ENCODE measurements at regions not wholly inside any gene's neighbourhood (a gene's known extent, or its start where the extent isn't known, plus 50 kb on each side); places are given as distances from the start of the nearest gene placed in this dataset.

DNA sequence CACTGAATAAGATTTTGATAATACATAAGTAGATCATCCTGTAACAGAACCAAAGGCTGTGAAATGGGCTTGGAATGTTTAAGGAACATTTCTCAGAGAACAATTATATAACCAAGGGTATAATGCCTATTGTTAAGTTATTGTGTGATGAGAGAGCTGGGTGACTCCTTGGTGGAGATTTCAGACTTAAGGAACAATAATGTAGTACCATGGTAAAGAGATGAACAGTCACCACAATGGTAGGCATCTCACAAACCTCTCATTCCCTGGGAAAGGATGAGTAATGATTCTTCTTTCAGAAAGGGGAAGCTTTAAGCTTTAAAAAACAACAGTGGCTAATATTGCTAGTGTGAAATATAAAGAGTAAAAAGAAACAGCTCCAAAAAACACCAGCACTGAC, 147.4 kb downstream of the TRIM36 start:
- TF ChIP-seq, protein P1, sequence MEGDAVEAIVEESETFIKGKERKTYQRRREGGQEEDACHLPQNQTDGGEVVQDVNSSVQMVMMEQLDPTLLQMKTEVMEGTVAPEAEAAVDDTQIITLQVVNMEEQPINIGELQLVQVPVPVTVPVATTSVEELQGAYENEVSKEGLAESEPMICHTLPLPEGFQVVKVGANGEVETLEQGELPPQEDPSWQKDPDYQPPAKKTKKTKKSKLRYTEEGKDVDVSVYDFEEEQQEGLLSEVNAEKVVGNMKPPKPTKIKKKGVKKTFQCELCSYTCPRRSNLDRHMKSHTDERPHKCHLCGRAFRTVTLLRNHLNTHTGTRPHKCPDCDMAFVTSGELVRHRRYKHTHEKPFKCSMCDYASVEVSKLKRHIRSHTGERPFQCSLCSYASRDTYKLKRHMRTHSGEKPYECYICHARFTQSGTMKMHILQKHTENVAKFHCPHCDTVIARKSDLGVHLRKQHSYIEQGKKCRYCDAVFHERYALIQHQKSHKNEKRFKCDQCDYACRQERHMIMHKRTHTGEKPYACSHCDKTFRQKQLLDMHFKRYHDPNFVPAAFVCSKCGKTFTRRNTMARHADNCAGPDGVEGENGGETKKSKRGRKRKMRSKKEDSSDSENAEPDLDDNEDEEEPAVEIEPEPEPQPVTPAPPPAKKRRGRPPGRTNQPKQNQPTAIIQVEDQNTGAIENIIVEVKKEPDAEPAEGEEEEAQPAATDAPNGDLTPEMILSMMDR (IDR thresholded peaks at IDR 0.05; ENCODE audit: low read depth, low read length): no peak
- TF ChIP-seq EZH2phosphoT487 (IDR thresholded peaks at IDR 0.05; ENCODE audit: low read depth): no peak

Data from OCI-LY3 (cell line).